Nephron (organoid): ENCODE measurements at regions not wholly inside any gene's neighbourhood (a gene's known extent, or its start where the extent isn't known, plus 50 kb on each side); places are given as distances from the start of the nearest gene placed in this dataset.

ENCODE experiments used
- H3K27ac Mint-ChIP-seq, 3 experiments: 2 replicates each; pipeline ENCODE4 v1.8.0; 2020; ENCODE audit warnings: mixed read lengths in 3 of 3, mild to moderate bottlenecking in 2 of 3, moderate library complexity in 1 of 3
- H3K27me3 Mint-ChIP-seq: 2 replicates; pipeline ENCODE4 v1.8.0; 2021; ENCODE audit warnings: low read depth, mild to moderate bottlenecking, moderate library complexity, mixed read lengths
- H3K36me3 Mint-ChIP-seq: 2 replicates; pipeline ENCODE4 v1.8.0; 2020; ENCODE audit warnings: low read depth, mixed read lengths
- H3K4me1 Mint-ChIP-seq: 2 replicates; pipeline ENCODE4 v1.8.0; 2020; ENCODE audit warnings: mixed read lengths
- H3K4me3 Mint-ChIP-seq, 3 experiments: 2 replicates each; pipeline ENCODE4 v1.8.0; 2020; ENCODE audit warnings: mild to moderate bottlenecking in 3 of 3, mixed read lengths in 3 of 3, moderate library complexity in 2 of 3
- H3K9me3 Mint-ChIP-seq: 2 replicates; pipeline ENCODE4 v1.8.0; 2020; ENCODE audit warnings: mixed read lengths
- TF ChIP-seq, protein P1 (sequence below), 3 experiments: fragments of 200-600 bp; sonication (generic); IDR thresholded peaks; one replicate each; pipeline ENCODE4 v1.5.0; 2021; ENCODE audit warnings: antibody characterized with exemption in 3 of 3; ENCODE audit not compliant: unreplicated experiment in 3 of 3

GRCh38 chr5:110844251-110844650 is 105.4 kb downstream of the SLC25A46 start:
- peaks cover 5% of the 10 kb centered on the region for H3K4me1 Mint-ChIP-seq

DNA sequence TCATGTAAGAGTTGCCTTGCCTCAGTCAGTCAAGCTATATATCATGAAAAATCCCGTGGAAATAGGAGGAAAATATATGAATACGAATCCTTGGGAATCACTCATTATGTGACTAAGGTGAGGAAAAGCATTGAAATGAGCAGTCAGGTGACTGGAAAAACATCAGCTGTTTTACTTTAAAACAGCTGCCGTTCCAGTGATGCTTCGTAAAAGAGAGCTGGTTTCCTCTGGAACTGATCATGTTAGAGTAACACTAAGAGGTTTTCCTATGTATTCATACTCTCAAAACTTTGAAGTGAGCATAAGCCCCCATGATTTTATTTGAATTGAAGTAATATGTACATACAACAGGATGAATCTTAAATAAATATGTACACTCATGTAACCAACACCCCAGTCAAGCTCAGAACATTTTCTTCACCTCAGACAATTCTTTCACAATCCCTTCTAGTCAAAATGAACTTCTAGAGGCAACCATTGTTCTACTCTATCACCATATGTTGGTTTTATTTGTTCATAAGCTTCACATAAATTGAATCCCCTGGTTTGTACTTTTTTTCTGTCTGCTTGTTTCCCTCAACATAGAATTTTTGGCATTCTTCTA is 107.7 kb downstream of the SLC25A46 start:
- H3K4me3 Mint-ChIP-seq: no peak overlapping the region
- H3K27ac Mint-ChIP-seq: no peak overlapping the region
- H3K27me3 Mint-ChIP-seq: no peaks in the 10 kb centered on the region
- peaks cover 6% of the 10 kb centered on the region for H3K9me3 Mint-ChIP-seq
- TF ChIP-seq, protein P1, sequence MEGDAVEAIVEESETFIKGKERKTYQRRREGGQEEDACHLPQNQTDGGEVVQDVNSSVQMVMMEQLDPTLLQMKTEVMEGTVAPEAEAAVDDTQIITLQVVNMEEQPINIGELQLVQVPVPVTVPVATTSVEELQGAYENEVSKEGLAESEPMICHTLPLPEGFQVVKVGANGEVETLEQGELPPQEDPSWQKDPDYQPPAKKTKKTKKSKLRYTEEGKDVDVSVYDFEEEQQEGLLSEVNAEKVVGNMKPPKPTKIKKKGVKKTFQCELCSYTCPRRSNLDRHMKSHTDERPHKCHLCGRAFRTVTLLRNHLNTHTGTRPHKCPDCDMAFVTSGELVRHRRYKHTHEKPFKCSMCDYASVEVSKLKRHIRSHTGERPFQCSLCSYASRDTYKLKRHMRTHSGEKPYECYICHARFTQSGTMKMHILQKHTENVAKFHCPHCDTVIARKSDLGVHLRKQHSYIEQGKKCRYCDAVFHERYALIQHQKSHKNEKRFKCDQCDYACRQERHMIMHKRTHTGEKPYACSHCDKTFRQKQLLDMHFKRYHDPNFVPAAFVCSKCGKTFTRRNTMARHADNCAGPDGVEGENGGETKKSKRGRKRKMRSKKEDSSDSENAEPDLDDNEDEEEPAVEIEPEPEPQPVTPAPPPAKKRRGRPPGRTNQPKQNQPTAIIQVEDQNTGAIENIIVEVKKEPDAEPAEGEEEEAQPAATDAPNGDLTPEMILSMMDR (IDR thresholded peaks at IDR 0.05; ENCODE audit: unreplicated experiment in 3 of 3): no peak
- H3K4me1 Mint-ChIP-seq: no peaks in the 10 kb centered on the region
- H3K36me3 Mint-ChIP-seq: no peaks in the 10 kb centered on the region

More at GRCh38 chr5:110844251-110844650, 105.4 kb downstream of the SLC25A46 start:
- Mint-ChIP-seq H3K36me3 (no peaks in the 10 kb centered on the region), H3K27me3 (peaks cover 4% of the 10 kb centered on the region), H3K4me3 (no peak overlapping the region), H3K27ac (no peak overlapping the region), H3K9me3 (peaks cover 2% of the 10 kb centered on the region)
- TF ChIP-seq, protein P1 (IDR thresholded peaks at IDR 0.05; ENCODE audit: unreplicated experiment in 3 of 3): no peak

GRCh38 chr5:110851357-110851756 is 112.5 kb downstream of the SLC25A46 start:
- no peak overlapping the region for H3K27ac Mint-ChIP-seq
- peaks cover 6% of the 10 kb centered on the region for H3K9me3 Mint-ChIP-seq

GRCh38 chr5:110852053-110852452 is 113.2 kb downstream of the SLC25A46 start:
- Mint-ChIP-seq H3K4me3 (no peak overlapping the region), H3K36me3 (no peaks in the 10 kb centered on the region), H3K27me3 (no peaks in the 10 kb centered on the region), H3K9me3 (peaks cover 6% of the 10 kb centered on the region), H3K27ac (no peak overlapping the region), H3K4me1 (no peaks in the 10 kb centered on the region)
- TF ChIP-seq, protein P1 (IDR thresholded peaks at IDR 0.05; ENCODE audit: unreplicated experiment in 3 of 3): no peak

More at GRCh38 chr5:110851357-110851756, 112.5 kb downstream of the SLC25A46 start:
- TF ChIP-seq, protein P1 (IDR thresholded peaks at IDR 0.05; ENCODE audit: unreplicated experiment in 3 of 3): no peak
- Mint-ChIP-seq H3K36me3 (no peaks in the 10 kb centered on the region), H3K4me3 (no peak overlapping the region), H3K27me3 (no peaks in the 10 kb centered on the region), H3K4me1 (no peaks in the 10 kb centered on the region)

DNA sequence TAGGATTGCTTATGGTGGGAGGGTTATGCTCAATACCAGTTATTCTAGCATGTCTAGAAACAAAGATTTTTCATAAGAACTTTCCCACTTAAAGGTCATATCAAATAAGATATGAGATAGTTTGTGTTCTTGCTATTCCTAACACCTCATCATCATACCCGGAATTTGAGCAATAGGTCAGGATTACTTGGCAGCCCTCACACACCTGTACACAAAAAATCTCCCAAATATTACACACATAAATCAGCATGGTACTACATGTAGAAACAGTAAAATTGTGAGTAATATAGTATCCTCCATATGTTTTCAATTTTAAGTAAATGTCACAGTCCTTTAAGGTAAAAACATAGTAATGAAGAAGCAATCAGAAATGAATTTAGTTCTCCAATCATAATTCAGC is 113.7 kb downstream of the SLC25A46 start:
- Mint-ChIP-seq H3K27ac (no peak overlapping the region), H3K4me1 (no peaks in the 10 kb centered on the region), H3K36me3 (no peaks in the 10 kb centered on the region), H3K9me3 (peaks cover 6% of the 10 kb centered on the region), H3K4me3 (no peak overlapping the region), H3K27me3 (no peaks in the 10 kb centered on the region)
- TF ChIP-seq, protein P1 (IDR thresholded peaks at IDR 0.05; ENCODE audit: unreplicated experiment in 3 of 3): no peak

DNA sequence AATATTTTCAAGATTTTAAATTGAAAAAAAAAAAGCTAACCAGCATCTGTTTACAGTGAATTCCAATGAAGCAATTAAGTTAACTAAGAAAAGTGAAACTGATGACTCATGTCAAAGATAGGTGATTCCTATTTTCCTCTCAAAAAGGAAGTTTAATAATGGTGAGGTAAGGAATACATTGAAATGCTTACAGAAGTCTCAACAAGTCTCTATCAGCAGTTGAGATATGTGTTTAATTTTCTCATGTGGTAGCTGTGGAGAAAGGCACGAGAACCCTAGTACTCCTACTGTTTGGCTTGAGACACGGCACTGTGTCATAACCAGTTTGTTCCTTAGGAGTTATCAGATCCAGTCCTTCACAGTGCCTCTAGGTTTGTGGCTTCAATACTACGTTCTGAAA is 114.5 kb downstream of the SLC25A46 start:
- no peak overlapping the region for H3K27ac Mint-ChIP-seq
- H3K36me3 Mint-ChIP-seq: no peaks in the 10 kb centered on the region
- H3K9me3 Mint-ChIP-seq: peaks cover 6% of the 10 kb centered on the region
- TF ChIP-seq, protein P1 (IDR thresholded peaks at IDR 0.05; ENCODE audit: unreplicated experiment in 3 of 3): no peak
- H3K4me1 Mint-ChIP-seq: no peaks in the 10 kb centered on the region
- no peaks in the 10 kb centered on the region for H3K27me3 Mint-ChIP-seq
- no peak overlapping the region for H3K4me3 Mint-ChIP-seq
